WI38 (cell line): ENCODE measurements at regions not wholly inside any gene's neighbourhood (a gene's known extent, or its start where the extent isn't known, plus 50 kb on each side); places are given as distances from the start of the nearest gene placed in this dataset.

ENCODE experiments used
- H3K4me3 ChIP-seq: 2 replicates; pipeline ENCODE4 v1.5.1; 2011; ENCODE audit warnings: low read depth, mild to moderate bottlenecking, control low read depth, low read length
- CTCF ChIP-seq: IDR thresholded peaks from 2 replicates; pipeline ENCODE4 v1.5.1; 2012; ENCODE audit warnings: low read depth, mild to moderate bottlenecking, control low read depth, low read length

GRCh38 chr2:120472891-120473309 lies 127.0 kb downstream of the INHBB start:
- no peak for TF ChIP-seq CTCF
- no peak overlapping the region for H3K4me3 ChIP-seq

DNA sequence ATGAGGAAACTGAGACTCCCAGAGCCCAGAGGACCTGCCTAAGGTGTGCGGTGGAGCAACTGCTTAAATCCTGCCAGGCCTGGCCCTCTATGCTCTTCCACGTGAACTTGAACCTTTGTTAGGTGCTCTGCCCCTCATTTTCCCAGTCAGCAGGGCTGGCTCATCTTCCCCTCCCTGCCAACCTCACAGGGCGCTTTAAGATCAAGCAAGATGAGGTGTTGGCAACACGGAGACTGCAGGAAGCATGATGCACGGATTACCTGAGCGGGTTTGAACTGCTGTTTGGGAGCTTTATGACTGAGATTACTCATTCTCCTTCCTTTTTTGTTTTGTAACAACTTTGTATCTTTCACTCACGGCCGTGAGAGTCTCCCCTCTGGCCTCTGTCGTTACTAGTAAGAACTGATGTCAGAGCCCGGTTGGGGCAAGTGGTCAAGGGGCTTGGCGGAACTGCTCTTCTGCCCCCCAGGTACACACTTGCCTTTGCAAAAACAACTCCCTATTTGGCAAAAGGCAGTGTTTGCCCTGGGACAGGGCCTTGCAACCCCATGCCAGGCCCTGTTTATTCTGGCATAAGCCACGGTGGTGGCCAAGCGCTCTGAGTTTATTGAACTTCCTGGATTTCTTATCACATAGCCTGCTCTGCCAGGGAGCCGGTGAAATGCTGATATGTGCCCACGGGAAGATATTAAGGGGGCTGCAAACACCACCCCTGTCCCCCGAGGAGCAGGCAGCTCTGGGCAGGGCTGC lies 127.8 kb downstream of the INHBB start:
- no peak overlapping the region for H3K4me3 ChIP-seq
- no peak for TF ChIP-seq CTCF

- TF ChIP-seq CTCF = no peak
- H3K4me3 ChIP-seq = no peak overlapping the region
These were observed 128.6 kb downstream of the INHBB start for GRCh38 chr2:120474486-120474885.

DNA sequence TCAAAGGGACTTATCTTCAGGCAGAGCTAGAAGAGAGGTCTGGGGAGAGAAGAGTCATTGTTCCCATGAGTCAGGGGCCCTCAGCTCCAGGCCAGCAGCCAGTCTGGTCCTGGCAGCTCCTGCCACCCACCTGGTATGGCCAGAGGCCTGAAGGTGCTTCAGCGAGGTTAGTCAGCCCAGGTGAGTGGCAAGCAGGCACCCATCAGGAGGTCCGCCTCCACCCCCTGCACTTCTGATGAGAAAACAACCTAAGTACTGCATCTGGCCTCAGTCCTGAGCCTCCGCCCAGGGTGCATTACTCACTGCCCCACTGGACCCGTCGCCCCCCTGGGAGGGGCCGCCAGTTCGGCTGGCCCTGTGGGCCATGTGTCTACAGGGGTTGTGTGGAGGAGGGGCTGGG lies 130.2 kb downstream of the INHBB start:
- TF ChIP-seq CTCF = no peak
- H3K4me3 ChIP-seq = no peak overlapping the region

DNA sequence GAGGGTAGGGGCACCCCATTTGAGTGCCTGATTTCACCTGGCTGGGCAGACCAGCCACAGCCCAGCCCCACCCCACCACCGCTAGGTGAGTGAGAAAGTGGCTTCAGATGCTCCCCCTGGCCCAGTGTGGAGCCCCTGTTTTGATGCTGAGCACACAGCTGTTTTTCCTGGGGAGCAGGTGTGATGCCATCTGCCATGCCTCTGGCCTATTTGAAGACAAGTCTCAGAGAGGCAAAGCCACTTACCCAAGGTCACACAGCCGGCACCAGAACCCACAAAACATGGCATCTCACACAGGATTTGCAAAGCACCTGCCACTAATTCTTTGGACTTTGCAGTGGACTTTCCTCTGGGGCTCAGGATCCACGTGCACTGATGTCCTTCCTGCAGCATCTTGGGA lies 131.3 kb downstream of the INHBB start:
- no peak overlapping the region for H3K4me3 ChIP-seq
- TF ChIP-seq CTCF = no peak

DNA sequence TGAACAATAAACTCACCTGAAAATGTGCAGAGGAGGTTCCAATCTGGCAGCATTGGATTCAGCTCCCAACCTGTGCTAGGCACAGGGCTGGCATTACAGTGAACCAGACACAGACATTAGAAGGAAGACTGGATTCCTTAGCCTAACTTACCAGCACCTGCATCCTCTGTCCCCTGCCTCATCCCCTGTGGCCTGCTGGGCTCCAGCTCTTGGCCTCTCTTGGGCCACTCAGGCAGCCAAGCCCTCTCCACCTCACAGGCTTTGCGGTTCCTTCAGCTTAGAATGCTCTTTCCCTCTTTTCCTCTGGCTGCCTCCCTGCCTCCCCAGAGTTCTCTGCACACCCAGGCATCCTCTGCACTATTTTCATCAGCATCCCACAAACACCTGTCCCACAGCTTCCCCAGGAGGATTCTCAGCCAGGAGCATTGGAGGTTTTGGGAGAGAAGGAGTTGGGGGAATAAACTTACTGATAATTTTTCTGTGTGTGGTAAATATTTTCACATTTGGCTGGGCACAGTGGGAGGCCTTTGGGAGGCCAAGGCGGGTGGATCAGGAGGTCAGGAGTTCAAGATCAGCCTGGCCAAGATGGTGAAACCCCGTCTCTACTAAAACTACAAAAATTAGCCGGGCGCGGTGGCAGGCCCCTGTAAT lies 132.0 kb downstream of the INHBB start:
- H3K4me3 ChIP-seq = no peak overlapping the region
- TF ChIP-seq CTCF = no peak

GRCh38 chr2:120480346-120480902 lies 134.5 kb downstream of the INHBB start:
- H3K4me3 ChIP-seq = no peak overlapping the region
- TF ChIP-seq CTCF = no peak
